ENCODE measurements at regions not wholly inside any gene's neighbourhood (a gene's known extent, or its start where the extent isn't known, plus 50 kb on each side); places are given as distances from the start of the nearest gene placed in this dataset.

- ATAC-seq (ENCODE audit: low read depth in 2 of 2), result no peak
- Mint-ChIP-seq H3K4me3 (no peak overlapping the region), H3K9me3 (no peaks in the 10 kb centered on the region), H3K27me3 (no peaks in the 10 kb centered on the region), H3K36me3 (no peaks in the 10 kb centered on the region), H3K27ac (no peak overlapping the region), H3K4me1 (no peaks in the 10 kb centered on the region)
- DNase-seq, result no peak
Observed at GRCh38 chr11:28539239-28540030, 431.2 kb downstream of the METTL15 start.

- no peak for DNase-seq
- Mint-ChIP-seq H3K36me3 (no peaks in the 10 kb centered on the region), H3K27ac (no peak overlapping the region), H3K9me3 (no peaks in the 10 kb centered on the region), H3K27me3 (no peaks in the 10 kb centered on the region), H3K4me3 (no peak overlapping the region), H3K4me1 (no peaks in the 10 kb centered on the region)
- ATAC-seq (ENCODE audit: low read depth in 2 of 2), result no peak
Observed at GRCh38 chr11:28537822-28538221, 429.6 kb downstream of the METTL15 start.

GRCh38 chr11:28536504-28537267 is 428.5 kb downstream of the METTL15 start:
- no peak overlapping the region for H3K4me3 Mint-ChIP-seq
- ATAC-seq (ENCODE audit: low read depth in 2 of 2), result no peak
- DNase-seq, result no peak
- no peaks in the 10 kb centered on the region for H3K36me3 Mint-ChIP-seq
- H3K9me3 Mint-ChIP-seq, result no peaks in the 10 kb centered on the region
- H3K27me3 Mint-ChIP-seq, result no peaks in the 10 kb centered on the region
- H3K27ac Mint-ChIP-seq, result no peak overlapping the region
- H3K4me1 Mint-ChIP-seq, result no peaks in the 10 kb centered on the region

- no peaks in the 10 kb centered on the region for H3K27me3 Mint-ChIP-seq
- H3K27ac Mint-ChIP-seq, result no peak overlapping the region
- no peaks in the 10 kb centered on the region for H3K4me1 Mint-ChIP-seq
- no peaks in the 10 kb centered on the region for H3K36me3 Mint-ChIP-seq
- no peak for ATAC-seq (ENCODE audit: low read depth in 2 of 2)
- DNase-seq, result no peak
- no peaks in the 10 kb centered on the region for H3K9me3 Mint-ChIP-seq
- H3K4me3 Mint-ChIP-seq, result no peak overlapping the region
Observed at GRCh38 chr11:28535677-28536076, 427.5 kb downstream of the METTL15 start.

GRCh38 chr11:28529540-28530410 is 421.6 kb downstream of the METTL15 start:
- Mint-ChIP-seq H3K9me3 (peaks cover 0 to 21% (median 10%) of the 10 kb centered on the region in 7 donors), H3K27me3 (no peaks in the 10 kb centered on the region), H3K4me3 (no peak overlapping the region), H3K4me1 (no peaks in the 10 kb centered on the region), H3K27ac (no peak overlapping the region), H3K36me3 (peaks cover under 1 to 6% of the 10 kb centered on the region in 2 donors)
- ATAC-seq (ENCODE audit: low read depth in 2 of 2) (no peak), DNase-seq (no peak)

- Mint-ChIP-seq H3K27me3 (no peaks in the 10 kb centered on the region), H3K4me3 (no peak overlapping the region), H3K9me3 (peaks cover 0 to 28% (median 14%) of the 10 kb centered on the region in 7 donors), H3K4me1 (no peaks in the 10 kb centered on the region), H3K27ac (no peak overlapping the region), H3K36me3 (peaks cover 6 to 7% of the 10 kb centered on the region in 2 donors)
- DNase-seq (no peak), ATAC-seq (ENCODE audit: low read depth in 2 of 2) (no peak)
Observed at GRCh38 chr11:28529046-28529445, 420.9 kb downstream of the METTL15 start.

GRCh38 chr11:28528217-28528616 is 420.0 kb downstream of the METTL15 start:
- Mint-ChIP-seq H3K27me3 (no peaks in the 10 kb centered on the region), H3K9me3 (peaks cover 0 to 34% (median 14%) of the 10 kb centered on the region in 7 donors), H3K36me3 (peaks cover 6 to 7% of the 10 kb centered on the region in 2 donors), H3K27ac (no peak overlapping the region), H3K4me3 (no peak overlapping the region), H3K4me1 (no peaks in the 10 kb centered on the region)
- DNase-seq (no peak), ATAC-seq (ENCODE audit: low read depth in 2 of 2) (no peak)

GRCh38 chr11:28526406-28526751 is 418.2 kb downstream of the METTL15 start:
- no peak overlapping the region for H3K27ac Mint-ChIP-seq

GRCh38 chr11:28525636-28526405 is 417.6 kb downstream of the METTL15 start:
- H3K4me3 Mint-ChIP-seq, result no peak overlapping the region
- ATAC-seq (ENCODE audit: low read depth in 2 of 2) (no peak), DNase-seq (no peak)
- peak overlapping the region in 1 of 6 donors; percentile 47 for H3K27ac Mint-ChIP-seq
- no peaks in the 10 kb centered on the region for H3K4me1 Mint-ChIP-seq
- H3K9me3 Mint-ChIP-seq, result peaks cover 0 to 34% (median 14%) of the 10 kb centered on the region in 7 donors
- peaks cover 6 to 7% of the 10 kb centered on the region in 2 donors for H3K36me3 Mint-ChIP-seq
- no peaks in the 10 kb centered on the region for H3K27me3 Mint-ChIP-seq

More at GRCh38 chr11:28526406-28526751, 418.2 kb downstream of the METTL15 start:
- Mint-ChIP-seq H3K4me3 (no peak overlapping the region), H3K9me3 (peaks cover 0 to 34% (median 14%) of the 10 kb centered on the region in 7 donors), H3K4me1 (no peaks in the 10 kb centered on the region), H3K36me3 (peaks cover 6 to 7% of the 10 kb centered on the region in 2 donors), H3K27me3 (no peaks in the 10 kb centered on the region)
- DNase-seq (no peak), ATAC-seq (ENCODE audit: low read depth in 2 of 2) (no peak)

- H3K27ac Mint-ChIP-seq, result no peak overlapping the region
- no peaks in the 10 kb centered on the region for H3K27me3 Mint-ChIP-seq
- H3K36me3 Mint-ChIP-seq, result peaks cover 6 to 7% of the 10 kb centered on the region in 2 donors
- no peak for ATAC-seq (ENCODE audit: low read depth in 2 of 2)
- no peak for DNase-seq
- no peak overlapping the region for H3K4me3 Mint-ChIP-seq
- H3K4me1 Mint-ChIP-seq, result no peaks in the 10 kb centered on the region
- H3K9me3 Mint-ChIP-seq, result peaks cover 0 to 34% (median 14%) of the 10 kb centered on the region in 7 donors
Observed at GRCh38 chr11:28524098-28524497, 415.9 kb downstream of the METTL15 start.

GRCh38 chr11:28521075-28521474 is 412.9 kb downstream of the METTL15 start:
- no peak for ATAC-seq (ENCODE audit: low read depth in 2 of 2)
- peaks cover 0 to 21% (median 12%) of the 10 kb centered on the region in 7 donors for H3K9me3 Mint-ChIP-seq
- H3K36me3 Mint-ChIP-seq, result peaks cover 0 to 7% of the 10 kb centered on the region in 2 donors
- no peaks in the 10 kb centered on the region for H3K4me1 Mint-ChIP-seq
- H3K27ac Mint-ChIP-seq, result peak overlapping the region in 1 of 6 donors; percentile 43
- no peaks in the 10 kb centered on the region for H3K27me3 Mint-ChIP-seq
- H3K4me3 Mint-ChIP-seq, result no peak overlapping the region
- no peak for DNase-seq

GRCh38 chr11:28520291-28520690 is 412.1 kb downstream of the METTL15 start:
- DNase-seq (no peak), ATAC-seq (ENCODE audit: low read depth in 2 of 2) (no peak)
- no peak overlapping the region for H3K27ac Mint-ChIP-seq
- no peaks in the 10 kb centered on the region for H3K4me1 Mint-ChIP-seq
- H3K9me3 Mint-ChIP-seq, result peaks cover 0 to 19% (median 8%) of the 10 kb centered on the region in 7 donors
- H3K27me3 Mint-ChIP-seq, result no peaks in the 10 kb centered on the region
- peaks cover 0 to 7% of the 10 kb centered on the region in 2 donors for H3K36me3 Mint-ChIP-seq
- H3K4me3 Mint-ChIP-seq, result no peak overlapping the region

- H3K36me3 Mint-ChIP-seq, result no peaks in the 10 kb centered on the region
- H3K4me3 Mint-ChIP-seq, result no peak overlapping the region
- H3K27me3 Mint-ChIP-seq, result no peaks in the 10 kb centered on the region
- H3K9me3 Mint-ChIP-seq, result peaks cover 0 to 8% (median 3%) of the 10 kb centered on the region in 7 donors
- no peak overlapping the region for H3K27ac Mint-ChIP-seq
- DNase-seq (no peak), ATAC-seq (ENCODE audit: low read depth in 2 of 2) (no peak)
- H3K4me1 Mint-ChIP-seq, result no peaks in the 10 kb centered on the region
Observed at GRCh38 chr11:28518825-28519224, 410.6 kb downstream of the METTL15 start.
